ENCODE measurements at regions not wholly inside any gene's neighbourhood (a gene's known extent, or its start where the extent isn't known, plus 50 kb on each side); places are given as distances from the start of the nearest gene placed in this dataset.

DNA sequence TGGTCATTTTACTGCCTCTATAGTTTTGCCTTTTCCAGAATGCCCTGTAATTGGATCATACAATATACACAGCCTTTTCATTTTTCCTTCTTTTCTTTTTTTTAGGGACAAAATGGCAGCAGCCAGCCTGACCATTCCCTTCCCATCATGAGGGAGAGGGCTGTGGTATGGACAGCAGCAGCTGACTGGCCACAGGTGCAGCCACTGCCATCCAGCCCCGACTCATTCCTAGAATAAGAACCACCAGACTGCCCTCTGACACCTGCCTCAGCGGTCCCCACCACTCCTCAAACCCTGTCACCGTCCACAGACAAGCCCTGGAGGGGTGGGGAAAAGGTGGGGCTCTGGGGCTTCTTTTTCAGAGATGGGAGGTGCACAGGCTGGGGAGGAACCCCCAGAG lies 92.8 kb downstream of the EPDR1 start:
- Mint-ChIP-seq H3K27me3 (ENCODE audit: insufficient read depth, unreplicated experiment) (no peaks in the 10 kb centered on the region), H3K36me3 (ENCODE audit: insufficient read depth, unreplicated experiment) (no peaks in the 10 kb centered on the region), H3K4me3 (ENCODE audit: unreplicated experiment) (no peak overlapping the region), H3K9me3 (ENCODE audit: unreplicated experiment) (peaks cover 22% of the 10 kb centered on the region), H3K27ac (ENCODE audit: unreplicated experiment) (no peak overlapping the region), H3K4me1 (ENCODE audit: low read depth, unreplicated experiment) (no peaks in the 10 kb centered on the region)
- TF ChIP-seq, protein P1, sequence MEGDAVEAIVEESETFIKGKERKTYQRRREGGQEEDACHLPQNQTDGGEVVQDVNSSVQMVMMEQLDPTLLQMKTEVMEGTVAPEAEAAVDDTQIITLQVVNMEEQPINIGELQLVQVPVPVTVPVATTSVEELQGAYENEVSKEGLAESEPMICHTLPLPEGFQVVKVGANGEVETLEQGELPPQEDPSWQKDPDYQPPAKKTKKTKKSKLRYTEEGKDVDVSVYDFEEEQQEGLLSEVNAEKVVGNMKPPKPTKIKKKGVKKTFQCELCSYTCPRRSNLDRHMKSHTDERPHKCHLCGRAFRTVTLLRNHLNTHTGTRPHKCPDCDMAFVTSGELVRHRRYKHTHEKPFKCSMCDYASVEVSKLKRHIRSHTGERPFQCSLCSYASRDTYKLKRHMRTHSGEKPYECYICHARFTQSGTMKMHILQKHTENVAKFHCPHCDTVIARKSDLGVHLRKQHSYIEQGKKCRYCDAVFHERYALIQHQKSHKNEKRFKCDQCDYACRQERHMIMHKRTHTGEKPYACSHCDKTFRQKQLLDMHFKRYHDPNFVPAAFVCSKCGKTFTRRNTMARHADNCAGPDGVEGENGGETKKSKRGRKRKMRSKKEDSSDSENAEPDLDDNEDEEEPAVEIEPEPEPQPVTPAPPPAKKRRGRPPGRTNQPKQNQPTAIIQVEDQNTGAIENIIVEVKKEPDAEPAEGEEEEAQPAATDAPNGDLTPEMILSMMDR (IDR thresholded peaks at IDR 0.05; ENCODE audit: insufficient read depth in 1 of 2, low read depth in 1 of 2, low read length in 1 of 2, severe bottlenecking in 1 of 2, unreplicated experiment in 1 of 2) = no peak
- no TSS peak for BruUV-seq (replicated peaks)
- H3K4me1 ChIP-seq = no peaks in the 10 kb centered on the region
- H3K4me3 ChIP-seq (ENCODE audit: low read depth, low read length) = no peak overlapping the region
- DNase-seq = no peak
- intact Hi-C loops (cut with micrococcal nuclease; ENCODE audit: unreplicated experiment) = no loop called here
- H3K36me3 ChIP-seq (ENCODE audit: control insufficient read depth, insufficient read depth, low read length) = no peaks in the 10 kb centered on the region
- ChIA-PET CTCF (no interaction called here), POLR2A (no interaction called here)
- H3K27me3 ChIP-seq (replicated peaks; ENCODE audit: control insufficient read depth, insufficient read depth, low read length) = no peaks in the 10 kb centered on the region
- no peaks in the 10 kb centered on the region for H3K9me3 ChIP-seq

DNA sequence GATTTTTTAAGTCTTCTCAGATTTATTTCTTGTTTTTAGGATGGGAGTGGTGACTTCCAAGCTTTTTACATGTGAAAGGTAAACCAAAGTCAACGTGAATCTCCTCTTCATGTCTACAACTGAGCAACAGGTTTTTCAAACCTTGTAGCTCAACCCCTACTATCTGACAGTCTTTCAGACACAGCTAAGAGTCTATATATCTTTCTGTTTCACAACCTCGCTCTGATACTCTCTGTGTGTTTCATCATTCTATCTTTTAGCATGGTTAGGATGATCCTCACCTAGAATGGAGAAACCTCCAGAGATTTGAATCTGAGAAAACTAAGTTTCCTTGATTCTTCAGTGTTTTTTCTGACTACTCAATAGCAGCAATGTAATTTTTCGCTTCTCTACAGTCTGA lies 96.1 kb downstream of the EPDR1 start:
- POLR2A ChIA-PET = no interaction called here
- no peak overlapping the region for H3K27ac Mint-ChIP-seq (ENCODE audit: unreplicated experiment)
- no peak overlapping the region for H3K4me3 ChIP-seq (ENCODE audit: low read depth, low read length)
- no peaks in the 10 kb centered on the region for H3K27me3 ChIP-seq (replicated peaks; ENCODE audit: control insufficient read depth, insufficient read depth, low read length)
- CTCF ChIA-PET = no interaction called here
- no peaks in the 10 kb centered on the region for H3K36me3 ChIP-seq (ENCODE audit: control insufficient read depth, insufficient read depth, low read length)
- no peaks in the 10 kb centered on the region for H3K9me3 Mint-ChIP-seq (ENCODE audit: unreplicated experiment)
- no peak for DNase-seq
- H3K36me3 Mint-ChIP-seq (ENCODE audit: insufficient read depth, unreplicated experiment) = no peaks in the 10 kb centered on the region
- H3K4me3 Mint-ChIP-seq (ENCODE audit: unreplicated experiment) = no peak overlapping the region
- peaks cover 3% of the 10 kb centered on the region for H3K27me3 Mint-ChIP-seq (ENCODE audit: insufficient read depth, unreplicated experiment)
- TF ChIP-seq, protein P1 (IDR thresholded peaks at IDR 0.05; ENCODE audit: insufficient read depth in 1 of 2, low read depth in 1 of 2, low read length in 1 of 2, severe bottlenecking in 1 of 2, unreplicated experiment in 1 of 2) = no peak
- H3K4me1 Mint-ChIP-seq (ENCODE audit: low read depth, unreplicated experiment) = no peaks in the 10 kb centered on the region
- no TSS peak for BruUV-seq (replicated peaks)
- H3K4me1 ChIP-seq = no peaks in the 10 kb centered on the region
- no peaks in the 10 kb centered on the region for H3K9me3 ChIP-seq
- intact Hi-C loops (cut with micrococcal nuclease; ENCODE audit: unreplicated experiment) = no loop called here

- CTCF ChIA-PET = no interaction called here
- Histone ChIP-seq H3K9me3 (no peaks in the 10 kb centered on the region), H3K4me1 (no peaks in the 10 kb centered on the region), H3K27me3 (replicated peaks; ENCODE audit: control insufficient read depth, insufficient read depth, low read length) (no peaks in the 10 kb centered on the region), H3K36me3 (ENCODE audit: control insufficient read depth, insufficient read depth, low read length) (no peaks in the 10 kb centered on the region), H3K4me3 (ENCODE audit: low read depth, low read length) (no peak overlapping the region)
- POLR2A ChIA-PET = no interaction called here
- DNase-seq = no peak
- BruUV-seq (replicated peaks) = no TSS peak
- TF ChIP-seq, protein P1 (IDR thresholded peaks at IDR 0.05; ENCODE audit: insufficient read depth in 1 of 2, low read depth in 1 of 2, low read length in 1 of 2, severe bottlenecking in 1 of 2, unreplicated experiment in 1 of 2) = no peak
- no peaks in the 10 kb centered on the region for H3K36me3 Mint-ChIP-seq (ENCODE audit: insufficient read depth, unreplicated experiment)
- intact Hi-C loops (cut with micrococcal nuclease; ENCODE audit: unreplicated experiment) = no loop called here
- H3K9me3 Mint-ChIP-seq (ENCODE audit: unreplicated experiment) = no peaks in the 10 kb centered on the region
- H3K27me3 Mint-ChIP-seq (ENCODE audit: insufficient read depth, unreplicated experiment) = peaks cover 3% of the 10 kb centered on the region
- H3K4me3 Mint-ChIP-seq (ENCODE audit: unreplicated experiment) = no peak overlapping the region
- no peak overlapping the region for H3K27ac Mint-ChIP-seq (ENCODE audit: unreplicated experiment)
- no peaks in the 10 kb centered on the region for H3K4me1 Mint-ChIP-seq (ENCODE audit: low read depth, unreplicated experiment)
Measured at GRCh38 chr7:38017320-38017719, 96.9 kb downstream of the EPDR1 start.

Measured in Caco-2 (cell line).